PFSK-1 (cell line): ENCODE measurements at regions not wholly inside any gene's neighbourhood (a gene's known extent, or its start where the extent isn't known, plus 50 kb on each side); places are given as distances from the start of the nearest gene placed in this dataset.

Experiments used
- FOXP2 ChIP-seq: optimal IDR thresholded peaks from 2 replicates; pipeline ENCODE3; 2011; ENCODE audit warnings: borderline replicate concordance, control low read depth, inconsistent platforms; ENCODE audit not compliant: insufficient read depth; ENCODE audit errors: extremely low read length, extremely low read depth
- POLR2AphosphoS5 ChIP-seq: IDR thresholded peaks from 2 replicates; pipeline ENCODE4 v1.6.1; 2012; ENCODE audit warnings: low read depth, mild to moderate bottlenecking, control low read depth, low read length, moderate library complexity
- REST ChIP-seq, 2 experiments: IDR thresholded peaks; 2 replicates each; pipeline versions ENCODE4 v1.6.1 to v1.8.0; 2011 to 2012; ENCODE audit warnings: low read depth in 2 of 2, low read length in 2 of 2, control low read depth in 1 of 2, inconsistent platforms in 1 of 2, mild to moderate bottlenecking in 1 of 2, moderate library complexity in 1 of 2; ENCODE audit not compliant: insufficient read depth in 1 of 2
- SIN3A ChIP-seq: IDR thresholded peaks from 2 replicates; pipeline ENCODE4 v1.6.1; 2012; ENCODE audit warnings: mild to moderate bottlenecking, low read length, moderate library complexity, borderline replicate concordance; ENCODE audit not compliant: insufficient read depth
- TAF1 ChIP-seq: IDR thresholded peaks from 2 replicates; pipeline ENCODE4 v1.6.1; 2012; ENCODE audit warnings: low read length, control low read depth, borderline replicate concordance; ENCODE audit not compliant: insufficient read depth

DNA sequence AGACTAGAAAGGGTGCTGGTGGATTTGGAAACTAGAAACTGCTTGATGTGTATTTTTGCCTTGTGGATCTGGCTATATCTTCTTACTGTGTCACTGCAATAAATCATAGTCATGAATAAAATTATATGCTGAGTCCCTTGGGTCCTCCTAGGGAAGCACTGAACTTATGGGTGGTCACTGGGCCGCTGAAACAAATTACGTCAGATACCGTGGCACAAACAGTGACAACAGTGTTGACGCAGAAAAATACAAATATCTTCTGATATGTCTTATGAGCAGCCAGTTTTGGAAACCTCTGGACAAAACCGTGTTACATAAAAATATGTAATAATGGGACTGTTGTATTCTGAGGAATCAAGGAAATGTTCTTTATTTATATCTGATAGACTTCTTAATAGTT is 260.1 kb upstream of the SORCS1 start:
- no peak for TF ChIP-seq REST (IDR thresholded peaks at IDR 0.05; ENCODE audit: insufficient read depth in 1 of 2, low read depth in 2 of 2, low read length in 2 of 2)
- no peak for TF ChIP-seq FOXP2
- no peak for TF ChIP-seq POLR2AphosphoS5
- no peak for TF ChIP-seq TAF1
- TF ChIP-seq SIN3A = no peak

- no peak for TF ChIP-seq REST (IDR thresholded peaks at IDR 0.05; ENCODE audit: insufficient read depth in 1 of 2, low read depth in 2 of 2, low read length in 2 of 2)
- TF ChIP-seq TAF1 = no peak
- no peak for TF ChIP-seq POLR2AphosphoS5
- no peak for TF ChIP-seq FOXP2
- TF ChIP-seq SIN3A = no peak
These were observed 259.4 kb upstream of the SORCS1 start for GRCh38 chr10:107423903-107424302.

DNA sequence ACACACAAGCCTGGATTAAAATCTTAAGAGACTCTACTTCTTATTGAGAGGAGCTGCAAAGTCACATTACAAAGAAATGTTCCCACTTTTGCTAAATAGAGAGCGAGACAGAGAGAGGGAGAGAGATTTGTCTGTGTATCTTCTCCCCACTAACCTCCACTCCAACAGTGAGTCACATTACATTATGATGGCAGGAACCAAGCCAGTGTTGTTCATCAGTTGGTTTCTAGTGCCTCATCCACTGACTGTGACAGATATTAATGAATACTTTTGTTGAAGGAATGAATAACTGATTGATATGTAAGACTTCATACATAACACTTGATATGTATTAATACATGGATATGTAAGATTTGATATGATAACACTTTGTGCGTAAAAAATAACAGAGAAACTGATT is 258.2 kb upstream of the SORCS1 start:
- no peak for TF ChIP-seq TAF1
- TF ChIP-seq FOXP2 = no peak
- no peak for TF ChIP-seq POLR2AphosphoS5
- no peak for TF ChIP-seq SIN3A
- TF ChIP-seq REST (IDR thresholded peaks at IDR 0.05; ENCODE audit: insufficient read depth in 1 of 2, low read depth in 2 of 2, low read length in 2 of 2) = no peak

DNA sequence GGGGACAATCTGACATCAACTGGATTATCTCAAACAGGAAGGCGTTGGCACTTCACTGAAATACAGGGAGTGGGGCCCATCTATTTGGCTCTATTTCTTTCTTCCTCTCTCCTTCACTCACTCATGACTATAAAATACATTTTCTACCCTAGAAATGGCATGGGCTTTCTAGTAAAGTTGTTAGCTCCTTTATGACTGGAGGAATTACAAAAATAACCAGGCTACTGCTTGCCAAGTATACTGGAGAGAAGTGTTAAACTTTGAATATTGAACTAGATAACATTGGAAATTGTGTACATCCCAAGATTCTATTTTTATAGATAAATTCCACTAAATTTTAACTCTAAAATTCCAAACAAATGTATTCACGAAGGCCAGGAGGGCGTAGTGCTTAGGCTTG is 255.7 kb upstream of the SORCS1 start:
- TF ChIP-seq SIN3A (no peak), TAF1 (no peak), POLR2AphosphoS5 (no peak), FOXP2 (no peak), REST (IDR thresholded peaks at IDR 0.05; ENCODE audit: insufficient read depth in 1 of 2, low read depth in 2 of 2, low read length in 2 of 2) (no peak)
